Esophagus muscularis mucosa (tissue), 4 donors: ENCODE measurements at regions not wholly inside any gene's neighbourhood (a gene's known extent, or its start where the extent isn't known, plus 50 kb on each side); places are given as distances from the start of the nearest gene placed in this dataset.

Source experiments
- DNase-seq: peaks from one replicate; pipeline ENCODE4 v3.0.0-alpha.2; 2017; ENCODE audit errors: extremely low spot score
- H3K27ac ChIP-seq, 4 donors: fragments of 200-600 bp; sonication (generic); replicated peaks in 1 of 4; 1 replicate in 3 of 4; 2 replicates in 1 of 4; pipeline ENCODE4 v1.5.1; 2016 to 2019; ENCODE audit warnings: mild to moderate bottlenecking in 1 of 4
- H3K27me3 ChIP-seq, 4 donors: fragments of 200-600 bp; sonication (generic); one replicate each; pipeline versions ENCODE4 v1.5.1 to v1.6.0; 2016 to 2019
- H3K36me3 ChIP-seq, 4 donors: fragments of 200-600 bp; sonication (generic); one replicate each; pipeline ENCODE4 v1.5.1; 2016 to 2019
- H3K4me1 ChIP-seq, 4 donors: fragments of 200-600 bp; sonication (generic); one replicate each; pipeline ENCODE4 v1.5.1; 2016 to 2019
- H3K4me3 ChIP-seq, 4 donors: fragments of 200-600 bp; sonication (generic); 1 replicate in 2 of 4; 2 replicates in 2 of 4; pipeline ENCODE4 v1.5.1; 2016 to 2019; ENCODE audit warnings: mild to moderate bottlenecking in 4 of 4, moderate library complexity in 1 of 4
- H3K9me3 ChIP-seq, 4 donors: fragments of 200-600 bp; sonication (generic); 1 replicate in 3 of 4; 2 replicates in 1 of 4; pipeline ENCODE4 v1.5.1; 2016 to 2019
- CTCF ChIP-seq, 3 experiments: fragments of 200-600 bp in 2 of 3; fragments of 450-650 bp in 1 of 3; sonication (generic) in 2 of 3; IDR thresholded peaks; one replicate each; pipeline ENCODE4 v1.5.1; 2017 to 2019; ENCODE audit warnings: antibody characterized with exemption in 3 of 3, mild to moderate bottlenecking in 2 of 3, moderate library complexity in 1 of 3
- EP300 ChIP-seq: sonication (generic); formaldehyde crosslinking; IDR thresholded peaks from one replicate; pipeline ENCODE4 v1.6.1; 2017; ENCODE audit warnings: antibody characterized with exemption
- POLR2A ChIP-seq: fragments of 450-650 bp; IDR thresholded peaks from one replicate; pipeline ENCODE4 v1.6.1; 2017; ENCODE audit warnings: antibody characterized with exemption, moderate library complexity, mild to moderate bottlenecking, low read depth
- POLR2AphosphoS5 ChIP-seq, 2 donors: sonication (generic); formaldehyde crosslinking; IDR thresholded peaks; one replicate each; pipeline ENCODE4 v1.6.1; 2017; ENCODE audit warnings: antibody characterized with exemption in 2 of 2
- WGBS: methylation state at CpG from one replicate; pipeline ENCODE4 v1.1.5; 2018; 5-methylcytosine and 5-hydroxymethylcytosine counted together
- intact Hi-C: fragments of 100-400 bp; cut with DNase I; formaldehyde crosslinking; loops from one replicate; pipeline ENCODE4 v1.15.1; 2023

- DNase-seq, result no peak
- 6% methylated on average over 15 of the region's 15 CpGs for WGBS
- peak overlapping the region; percentile 50 to 66 (median 58) for H3K4me3 ChIP-seq
- TF ChIP-seq EP300, result no peak
- TF ChIP-seq POLR2A, result no peak
- no peak for TF ChIP-seq POLR2AphosphoS5 (IDR thresholded peaks at IDR 0.05)
- TF ChIP-seq CTCF (IDR thresholded peaks at IDR 0.05), result no peak
- peaks cover 31 to 54% (median 47%) of the 10 kb centered on the region in 4 donors for H3K4me1 ChIP-seq
- H3K27me3 ChIP-seq, result peaks cover 0 to 80% (median 13%) of the 10 kb centered on the region in 4 donors
- no peaks in the 10 kb centered on the region for H3K9me3 ChIP-seq
- intact Hi-C loops, result loop anchor here (5.0 kb wide), 2 partner anchors 127 to 537 kb away; partner anchors contain the start of gene TMEM161B
- H3K27ac ChIP-seq, result peak overlapping the region in 2 of 4 donors; percentile 54 to 61
- no peaks in the 10 kb centered on the region for H3K36me3 ChIP-seq
Observed at GRCh38 chr5:88140396-88140855, 128.2 kb downstream of the TMEM161B start.

GRCh38 chr5:88130211-88130815, 138.3 kb downstream of the TMEM161B start:
- intact Hi-C loops, result no loop called here
- 99% methylated on average over 5 of the region's 5 CpGs for WGBS
- Histone ChIP-seq H3K36me3 (no peaks in the 10 kb centered on the region), H3K4me3 (no peak overlapping the region), H3K27me3 (peaks cover 0 to 19% (median 0%) of the 10 kb centered on the region in 4 donors), H3K4me1 (no peaks in the 10 kb centered on the region), H3K9me3 (peaks cover 0 to under 1% (median 0%) of the 10 kb centered on the region in 4 donors), H3K27ac (no peak overlapping the region)
- TF ChIP-seq POLR2A, result no peak
- TF ChIP-seq EP300, result no peak
- no peak for TF ChIP-seq CTCF (IDR thresholded peaks at IDR 0.05)
- TF ChIP-seq POLR2AphosphoS5 (IDR thresholded peaks at IDR 0.05), result no peak
- no peak for DNase-seq

- DNase-seq, result no peak
- Histone ChIP-seq H3K36me3 (no peaks in the 10 kb centered on the region), H3K9me3 (peaks cover 0 to 10% (median 4%) of the 10 kb centered on the region in 4 donors), H3K27ac (no peak overlapping the region), H3K4me3 (no peak overlapping the region), H3K27me3 (peaks cover 0 to 19% (median 0%) of the 10 kb centered on the region in 4 donors), H3K4me1 (no peaks in the 10 kb centered on the region)
- TF ChIP-seq EP300, result no peak
- no peak for TF ChIP-seq CTCF (IDR thresholded peaks at IDR 0.05)
- no peak for TF ChIP-seq POLR2AphosphoS5 (IDR thresholded peaks at IDR 0.05)
- TF ChIP-seq POLR2A, result no peak
- 94% methylated on average over 2 of the region's 2 CpGs for WGBS
- intact Hi-C loops, result no loop called here
Observed at GRCh38 chr5:88128813-88129212, 139.8 kb downstream of the TMEM161B start.

GRCh38 chr5:88119535-88120125, 149.0 kb downstream of the TMEM161B start:
- intact Hi-C loops, result no loop called here
- Histone ChIP-seq H3K4me1 (no peaks in the 10 kb centered on the region), H3K4me3 (no peak overlapping the region), H3K27ac (no peak overlapping the region), H3K27me3 (no peaks in the 10 kb centered on the region), H3K36me3 (no peaks in the 10 kb centered on the region), H3K9me3 (peaks cover 0 to 4% (median under 1%) of the 10 kb centered on the region in 4 donors)
- 89% methylated on average over 4 of the region's 4 CpGs for WGBS
- TF ChIP-seq POLR2A (no peak), EP300 (no peak), POLR2AphosphoS5 (IDR thresholded peaks at IDR 0.05) (no peak), CTCF (IDR thresholded peaks at IDR 0.05) (no peak)
- no peak for DNase-seq
